Gastrocnemius medialis (tissue), 4 donors: ENCODE measurements at regions not wholly inside any gene's neighbourhood (a gene's known extent, or its start where the extent isn't known, plus 50 kb on each side); places are given as distances from the start of the nearest gene placed in this dataset.

Experiments
- CTCF ChIP-seq, 5 experiments: fragments of 450-650 bp in 3 of 5; fragments of 200-600 bp in 2 of 5; sonication (generic) in 2 of 5; IDR thresholded peaks in 4 of 5; conservative IDR thresholded peaks in 1 of 5; 1 replicate in 4 of 5; 2 replicates in 1 of 5; pipeline ENCODE4 v1.5.1; 2016 to 2019; ENCODE audit warnings: antibody characterized with exemption in 5 of 5, mild to moderate bottlenecking in 3 of 5, moderate library complexity in 3 of 5
- POLR2A ChIP-seq, 2 donors: fragments of 450-650 bp; IDR thresholded peaks; one replicate each; pipeline ENCODE4 v1.6.1; 2017; ENCODE audit warnings: antibody characterized with exemption in 2 of 2, mild to moderate bottlenecking in 2 of 2, moderate library complexity in 2 of 2

GRCh38 chr20:62569615-62570014 lies 72.7 kb upstream of the SLCO4A1 start:
- no peak for TF ChIP-seq POLR2A (IDR thresholded peaks at IDR 0.05)
- no peak for TF ChIP-seq CTCF (IDR thresholded peaks at IDR 0.05 in 4 of 5, conservative IDR thresholded peaks at IDR 0.05 in 1 of 5)
